Lower leg skin (tissue), 3 donors: ENCODE measurements at regions not wholly inside any gene's neighbourhood (a gene's known extent, or its start where the extent isn't known, plus 50 kb on each side); places are given as distances from the start of the nearest gene placed in this dataset.

Experiments used
- POLR2A ChIP-seq, 2 donors: fragments of 450-650 bp; IDR thresholded peaks; one replicate each; pipeline ENCODE4 v1.6.1; 2016 to 2017; ENCODE audit warnings: antibody characterized with exemption in 2 of 2, mild to moderate bottlenecking in 1 of 2, moderate library complexity in 1 of 2
- TF ChIP-seq, protein P1 (sequence below), 3 donors: fragments of 450-650 bp; IDR thresholded peaks; one replicate each; pipeline ENCODE4 v1.5.1; 2016; ENCODE audit warnings: antibody characterized with exemption in 3 of 3, mild to moderate bottlenecking in 3 of 3, moderate library complexity in 2 of 3

DNA sequence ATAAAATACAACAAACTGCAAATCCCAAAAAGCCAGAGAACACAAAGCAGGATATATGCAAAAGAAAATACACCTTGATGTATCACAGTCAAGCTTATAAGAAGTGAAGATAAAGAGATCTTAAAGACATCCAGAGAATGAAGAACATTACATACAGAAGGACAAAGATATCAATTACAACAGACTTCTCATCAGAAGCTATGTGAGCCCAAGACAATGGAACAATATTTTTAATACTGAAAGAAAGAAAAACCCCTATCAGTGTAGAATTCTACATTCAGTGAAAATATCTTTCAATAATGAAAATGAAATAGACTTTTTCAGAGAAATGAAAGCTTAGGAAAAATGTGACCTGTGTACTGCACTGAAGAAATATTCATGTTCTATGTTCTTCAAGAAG is 104.5 kb upstream of the PHACTR3 start:
- TF ChIP-seq POLR2A (IDR thresholded peaks at IDR 0.05): no peak
- TF ChIP-seq, protein P1, sequence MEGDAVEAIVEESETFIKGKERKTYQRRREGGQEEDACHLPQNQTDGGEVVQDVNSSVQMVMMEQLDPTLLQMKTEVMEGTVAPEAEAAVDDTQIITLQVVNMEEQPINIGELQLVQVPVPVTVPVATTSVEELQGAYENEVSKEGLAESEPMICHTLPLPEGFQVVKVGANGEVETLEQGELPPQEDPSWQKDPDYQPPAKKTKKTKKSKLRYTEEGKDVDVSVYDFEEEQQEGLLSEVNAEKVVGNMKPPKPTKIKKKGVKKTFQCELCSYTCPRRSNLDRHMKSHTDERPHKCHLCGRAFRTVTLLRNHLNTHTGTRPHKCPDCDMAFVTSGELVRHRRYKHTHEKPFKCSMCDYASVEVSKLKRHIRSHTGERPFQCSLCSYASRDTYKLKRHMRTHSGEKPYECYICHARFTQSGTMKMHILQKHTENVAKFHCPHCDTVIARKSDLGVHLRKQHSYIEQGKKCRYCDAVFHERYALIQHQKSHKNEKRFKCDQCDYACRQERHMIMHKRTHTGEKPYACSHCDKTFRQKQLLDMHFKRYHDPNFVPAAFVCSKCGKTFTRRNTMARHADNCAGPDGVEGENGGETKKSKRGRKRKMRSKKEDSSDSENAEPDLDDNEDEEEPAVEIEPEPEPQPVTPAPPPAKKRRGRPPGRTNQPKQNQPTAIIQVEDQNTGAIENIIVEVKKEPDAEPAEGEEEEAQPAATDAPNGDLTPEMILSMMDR (IDR thresholded peaks at IDR 0.05): no peak
